ENCODE measurements at regions not wholly inside any gene's neighbourhood (a gene's known extent, or its start where the extent isn't known, plus 50 kb on each side); places are given as distances from the start of the nearest gene placed in this dataset.
A peak's percentile ranks its signal among the peaks of the same experiment; 100 is the strongest.

GRCh38 chr15:36479200-36479896 lies 100.1 kb upstream of the CDIN1 start:
- Histone ChIP-seq H2AK9ac (replicated peaks; ENCODE audit: low read depth, low read length, poor library complexity) (no peak overlapping the region), H4K8ac (ENCODE audit: low read depth in 2 of 2, low read length in 2 of 2) (peak overlapping the region; percentile 52 to 82; a peak in 3 of 4 replicates), H3K18ac (ENCODE audit: low read depth, low read length) (peak overlapping the region; percentile 97), H2AK5ac (ENCODE audit: low read depth, low read length) (peak overlapping the region; percentile 87; the same call in 1 of the 2 replicates), H3K79me1 (ENCODE audit: low read depth in 1 of 2, low read length in 2 of 2) (no peaks in the 10 kb centered on the region), H2BK15ac (ENCODE audit: low read depth, low read length) (peak overlapping the region; percentile 96), H2BK20ac (ENCODE audit: low read depth, low read length) (peak overlapping the region; percentile 57; the same call in 1 of the 2 replicates), H3K14ac (replicated peaks; ENCODE audit: low read depth, low read length) (0 out of 2 replicates have a peak overlapping the region, but pooled peaks have one; percentile 48), H3K4me3 (ENCODE audit: insufficient read depth, low read depth, low read length) (no peak overlapping the region), H2BK120ac (ENCODE audit: low read depth, low read length) (peak overlapping the region; percentile 71), H3K4me2 (ENCODE audit: low read depth, low read length) (no peak overlapping the region), H4K5ac (ENCODE audit: low read depth, low read length) (peak overlapping the region; percentile 75; the same call in 1 of the 2 replicates), H3K56ac (ENCODE audit: extremely low read depth, insufficient read depth, low read length) (peak overlapping the region; percentile 51; the same call in 1 of the 2 replicates), H2AFZ (replicated peaks; ENCODE audit: low read length, poor library complexity) (no peak overlapping the region), H2BK5ac (ENCODE audit: low read depth, low read length, poor library complexity, severe bottlenecking) (peak overlapping the region; percentile 74), H3K23ac (ENCODE audit: low read depth, low read length) (peak overlapping the region; percentile 18; the same call in 1 of the 2 replicates), H3K4me1 (ENCODE audit: control insufficient read depth, insufficient read depth, low read length) (peaks cover 5% of the 10 kb centered on the region; the same call in 1 of the 2 replicates), H3K9ac (ENCODE audit: low read depth, low read length) (no peak overlapping the region), H3K9me3 (ENCODE audit: control insufficient read depth, insufficient read depth, low read length) (no peaks in the 10 kb centered on the region), H3K27me3 (ENCODE audit: control insufficient read depth, insufficient read depth, low read length) (no peaks in the 10 kb centered on the region), H3K9me1 (ENCODE audit: insufficient read depth, low read length) (no peaks in the 10 kb centered on the region; the same call in 1 of the 2 replicates), H3K4ac (ENCODE audit: low read depth, low read length) (0 out of 2 replicates have a peak overlapping the region, but pooled peaks have one; percentile 19), H3K36me3 (ENCODE audit: control insufficient read depth, insufficient read depth, low read length) (no peaks in the 10 kb centered on the region), H3K27ac (ENCODE audit: insufficient read depth, low read length) (peak overlapping the region; percentile 82), H4K91ac (ENCODE audit: insufficient read depth, low read depth, low read length) (no peak overlapping the region), H4K20me1 (ENCODE audit: insufficient read depth, low read length) (no peaks in the 10 kb centered on the region)
- peak; percentile 48; the same call in 1 of the 2 replicates for ATAC-seq (ENCODE audit: low read depth)
- TF ChIP-seq CHD1 (IDR thresholded peaks at IDR 0.05; ENCODE audit: low read depth, low read length) (no peak), USF2 (IDR thresholded peaks at IDR 0.05; ENCODE audit: low read depth, low read length) (no peak), MAZ (IDR thresholded peaks at IDR 0.05; ENCODE audit: borderline replicate concordance, low read depth, low read length) (no peak), CEBPB (IDR thresholded peaks at IDR 0.05; ENCODE audit: low read depth, low read length) (peak; percentile 84), RCOR1 (IDR thresholded peaks at IDR 0.05; ENCODE audit: insufficient replicate concordance, low read length) (no peak), FOS (IDR thresholded peaks at IDR 0.05; ENCODE audit: low read depth, low read length) (no peak), POLR2A (IDR thresholded peaks at IDR 0.05; ENCODE audit: low read depth, low read length) (no peak), MXI1 (IDR thresholded peaks at IDR 0.05; ENCODE audit: borderline replicate concordance, low read depth, low read length) (no peak), CTCF (conservative IDR thresholded peaks at IDR 0.05; ENCODE audit: low read depth, low read length) (no peak), BHLHE40 (IDR thresholded peaks at IDR 0.05; ENCODE audit: low read depth, low read length) (no peak), RAD21 (IDR thresholded peaks at IDR 0.05; ENCODE audit: low read length) (no peak), MAFK (IDR thresholded peaks at IDR 0.05; ENCODE audit: low read depth, low read length) (peak; percentile 22; the same call in 1 of the 2 replicates)
- ChIA-PET CTCF (no interaction called here), POLR2A (ENCODE audit: unreplicated experiment) (interaction anchor here (0.7 kb wide), 1 partner anchor 104 kb away, joined by 3 read pairs; no protein-coding TSS in a partner anchor)
- DNase-seq, result peak; percentile 65
- in situ Hi-C loops (cut with MboI; ENCODE audit: low sequenced_read_pairs) (loop anchor here (25.0 kb wide), 1 partner anchor 942 kb away; the partner anchor contains the start of gene DPH6), dilution Hi-C loops (cut with HindIII; ENCODE audit: low sequenced_read_pairs, unreplicated experiment) (no loop called here), intact Hi-C loops (cut with micrococcal nuclease) (loop anchor here (10.0 kb wide), 1 partner anchor 955 kb away; no protein-coding TSS in a partner anchor)
- 80% methylated on average over 2 of the region's 9 CpGs; no CpG with 5 or more reads in 1 of the 2 experiments for WGBS, 2 experiments (ENCODE audit: extremely low coverage in 2 of 2, insufficient read length in 1 of 2)
- BruUV-seq (replicated peaks), result no TSS peak

All from IMR-90 (cell line).